ENCODE measurements at regions not wholly inside any gene's neighbourhood (a gene's known extent, or its start where the extent isn't known, plus 50 kb on each side); places are given as distances from the start of the nearest gene placed in this dataset.

DNA sequence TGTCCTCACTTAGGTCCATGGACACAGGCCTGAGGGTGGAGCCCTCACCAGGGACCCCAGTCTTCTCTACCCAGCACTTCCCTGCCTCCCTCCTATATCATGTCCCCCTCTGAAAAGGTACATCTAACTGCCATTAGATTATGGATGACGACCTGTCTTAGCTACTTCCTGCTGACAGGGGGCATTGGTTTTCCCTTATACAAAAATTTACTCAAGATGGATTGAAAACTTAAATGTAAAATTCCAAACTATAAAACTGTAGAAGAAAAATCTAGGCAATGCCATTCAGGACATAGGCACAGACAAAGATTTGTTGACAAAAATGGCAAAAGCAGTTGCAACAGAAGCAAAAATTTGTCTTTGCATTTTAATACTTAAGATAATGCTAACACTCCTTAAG, 623.2 kb upstream of the FAM174A start:
- Histone ChIP-seq H3K23ac (ENCODE audit: low read length) (no peak overlapping the region), H3K36me3 (ENCODE audit: control insufficient read depth in 1 of 2, insufficient read depth in 2 of 2, low read length in 2 of 2) (no peaks in the 10 kb centered on the region), H3K4me3 (ENCODE audit: low read depth, low read length) (no peak overlapping the region), H2BK12ac (ENCODE audit: low read length) (no peak overlapping the region), H2AFZ (ENCODE audit: insufficient read depth, low read length, poor library complexity) (no peak overlapping the region), H3K14ac (ENCODE audit: low read length) (no peak overlapping the region), H3K4me2 (ENCODE audit: low read length) (no peak overlapping the region), H4K12ac (ENCODE audit: low read depth, low read length) (no peak overlapping the region), H3K18ac (ENCODE audit: low read length) (no peak overlapping the region), H3K79me2 (ENCODE audit: control insufficient read depth, insufficient read depth, low read length, poor library complexity) (no peaks in the 10 kb centered on the region), H3K4me1 (ENCODE audit: control insufficient read depth in 1 of 2, insufficient read depth in 2 of 2, low read length in 2 of 2) (no peaks in the 10 kb centered on the region), H3K79me1 (ENCODE audit: low read length) (no peaks in the 10 kb centered on the region), H3K9me3 (ENCODE audit: insufficient read depth, low read depth, low read length) (no peaks in the 10 kb centered on the region), H4K8ac (ENCODE audit: low read depth, low read length) (no peak overlapping the region), H4K91ac (ENCODE audit: low read depth, low read length) (no peak overlapping the region), H3K9ac (ENCODE audit: low read length) (no peak overlapping the region), H2AK5ac (ENCODE audit: low read length) (no peak overlapping the region), H3K27me3 (ENCODE audit: insufficient read depth, low read length) (no peaks in the 10 kb centered on the region), H2BK5ac (ENCODE audit: low read depth, low read length, poor library complexity) (no peak overlapping the region), H3K4ac (ENCODE audit: low read depth, low read length) (no peak overlapping the region), H3K27ac (ENCODE audit: low read depth, low read length) (no peak overlapping the region), H2BK120ac (ENCODE audit: insufficient read depth, low read length, poor library complexity) (no peak overlapping the region)
- no CpG with 5 or more reads among the region's 1 CpG for WGBS (ENCODE audit: extremely low coverage, insufficient coverage, insufficient read length)
- DNase-seq = no peak

- Histone ChIP-seq H3K27ac (ENCODE audit: low read depth, low read length) (no peak overlapping the region), H3K4ac (ENCODE audit: low read depth, low read length) (no peak overlapping the region), H3K9me3 (ENCODE audit: insufficient read depth, low read depth, low read length) (no peaks in the 10 kb centered on the region), H3K36me3 (ENCODE audit: control insufficient read depth in 1 of 2, insufficient read depth in 2 of 2, low read length in 2 of 2) (no peaks in the 10 kb centered on the region), H4K12ac (ENCODE audit: low read depth, low read length) (no peak overlapping the region), H3K79me1 (ENCODE audit: low read length) (no peaks in the 10 kb centered on the region), H2AK5ac (ENCODE audit: low read length) (no peak overlapping the region), H2BK12ac (ENCODE audit: low read length) (no peak overlapping the region), H2BK5ac (ENCODE audit: low read depth, low read length, poor library complexity) (no peak overlapping the region), H3K9ac (ENCODE audit: low read length) (no peak overlapping the region), H3K14ac (ENCODE audit: low read length) (no peak overlapping the region), H2BK120ac (ENCODE audit: insufficient read depth, low read length, poor library complexity) (no peak overlapping the region), H3K18ac (ENCODE audit: low read length) (no peak overlapping the region), H3K79me2 (ENCODE audit: control insufficient read depth, insufficient read depth, low read length, poor library complexity) (no peaks in the 10 kb centered on the region), H3K27me3 (ENCODE audit: insufficient read depth, low read length) (no peaks in the 10 kb centered on the region), H3K4me1 (ENCODE audit: control insufficient read depth in 1 of 2, insufficient read depth in 2 of 2, low read length in 2 of 2) (no peaks in the 10 kb centered on the region), H4K8ac (ENCODE audit: low read depth, low read length) (no peak overlapping the region), H3K4me2 (ENCODE audit: low read length) (no peak overlapping the region), H2AFZ (ENCODE audit: insufficient read depth, low read length, poor library complexity) (no peak overlapping the region), H3K4me3 (ENCODE audit: low read depth, low read length) (no peak overlapping the region), H4K91ac (ENCODE audit: low read depth, low read length) (no peak overlapping the region), H3K23ac (ENCODE audit: low read length) (no peak overlapping the region)
- WGBS (ENCODE audit: extremely low coverage, insufficient coverage, insufficient read length) = no CpG with 5 or more reads among the region's 1 CpG
- DNase-seq = no peak
Measured at GRCh38 chr5:99906776-99907175, 628.4 kb upstream of the FAM174A start.

DNA sequence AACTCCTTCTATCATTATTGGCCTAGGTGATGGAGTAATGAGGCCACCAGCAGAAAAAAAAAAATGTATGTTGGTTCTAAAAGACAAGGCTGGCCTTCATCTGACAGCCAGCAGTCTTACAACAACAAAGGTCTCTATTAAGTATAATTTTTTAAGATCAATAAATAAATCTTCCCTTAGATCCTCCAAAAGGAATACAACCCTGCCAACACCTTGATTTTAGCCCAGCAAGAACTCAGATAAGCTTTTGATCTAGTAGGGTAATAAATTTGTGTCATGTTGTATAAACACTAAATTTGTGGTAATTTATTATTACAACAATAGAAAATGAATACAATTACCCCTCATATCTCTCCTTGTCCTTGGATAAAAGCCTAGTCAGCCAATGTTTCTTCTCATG, 633.2 kb upstream of the FAM174A start:
- no peak overlapping the region for H2AFZ ChIP-seq (ENCODE audit: insufficient read depth, low read length, poor library complexity)
- no peak overlapping the region for H3K27ac ChIP-seq (ENCODE audit: low read depth, low read length)
- no peaks in the 10 kb centered on the region for H3K36me3 ChIP-seq (ENCODE audit: control insufficient read depth in 1 of 2, insufficient read depth in 2 of 2, low read length in 2 of 2)
- no peak overlapping the region for H3K23ac ChIP-seq (ENCODE audit: low read length)
- H3K4me3 ChIP-seq (ENCODE audit: low read depth, low read length) = no peak overlapping the region
- no peak overlapping the region for H3K4me2 ChIP-seq (ENCODE audit: low read length)
- H2BK5ac ChIP-seq (ENCODE audit: low read depth, low read length, poor library complexity) = no peak overlapping the region
- no peaks in the 10 kb centered on the region for H3K79me2 ChIP-seq (ENCODE audit: control insufficient read depth, insufficient read depth, low read length, poor library complexity)
- no peak overlapping the region for H3K4ac ChIP-seq (ENCODE audit: low read depth, low read length)
- no peaks in the 10 kb centered on the region for H3K79me1 ChIP-seq (ENCODE audit: low read length)
- no peak overlapping the region for H2BK12ac ChIP-seq (ENCODE audit: low read length)
- no peak overlapping the region for H3K9ac ChIP-seq (ENCODE audit: low read length)
- no peak overlapping the region for H2AK5ac ChIP-seq (ENCODE audit: low read length)
- no peak for DNase-seq
- H2BK120ac ChIP-seq (ENCODE audit: insufficient read depth, low read length, poor library complexity) = no peak overlapping the region
- H3K4me1 ChIP-seq (ENCODE audit: control insufficient read depth in 1 of 2, insufficient read depth in 2 of 2, low read length in 2 of 2) = no peaks in the 10 kb centered on the region
- no peak overlapping the region for H3K14ac ChIP-seq (ENCODE audit: low read length)
- H3K18ac ChIP-seq (ENCODE audit: low read length) = no peak overlapping the region
- H4K12ac ChIP-seq (ENCODE audit: low read depth, low read length) = no peak overlapping the region
- H4K8ac ChIP-seq (ENCODE audit: low read depth, low read length) = no peak overlapping the region
- H3K27me3 ChIP-seq (ENCODE audit: insufficient read depth, low read length) = no peaks in the 10 kb centered on the region
- H4K91ac ChIP-seq (ENCODE audit: low read depth, low read length) = no peak overlapping the region
- no peaks in the 10 kb centered on the region for H3K9me3 ChIP-seq (ENCODE audit: insufficient read depth, low read depth, low read length)

- Histone ChIP-seq H2AK5ac (ENCODE audit: low read length) (no peak overlapping the region), H3K4ac (ENCODE audit: low read depth, low read length) (no peak overlapping the region), H2BK5ac (ENCODE audit: low read depth, low read length, poor library complexity) (no peak overlapping the region), H2AFZ (ENCODE audit: insufficient read depth, low read length, poor library complexity) (no peak overlapping the region), H3K18ac (ENCODE audit: low read length) (no peak overlapping the region), H4K8ac (ENCODE audit: low read depth, low read length) (no peak overlapping the region), H4K91ac (ENCODE audit: low read depth, low read length) (no peak overlapping the region), H3K9ac (ENCODE audit: low read length) (no peak overlapping the region), H3K14ac (ENCODE audit: low read length) (no peak overlapping the region), H3K9me3 (ENCODE audit: insufficient read depth, low read depth, low read length) (no peaks in the 10 kb centered on the region), H2BK120ac (ENCODE audit: insufficient read depth, low read length, poor library complexity) (no peak overlapping the region), H3K79me2 (ENCODE audit: control insufficient read depth, insufficient read depth, low read length, poor library complexity) (no peaks in the 10 kb centered on the region), H3K4me2 (ENCODE audit: low read length) (no peak overlapping the region), H3K79me1 (ENCODE audit: low read length) (no peaks in the 10 kb centered on the region), H3K4me1 (ENCODE audit: control insufficient read depth in 1 of 2, insufficient read depth in 2 of 2, low read length in 2 of 2) (no peaks in the 10 kb centered on the region), H2BK12ac (ENCODE audit: low read length) (no peak overlapping the region), H3K27ac (ENCODE audit: low read depth, low read length) (no peak overlapping the region), H3K4me3 (ENCODE audit: low read depth, low read length) (no peak overlapping the region), H3K27me3 (ENCODE audit: insufficient read depth, low read length) (no peaks in the 10 kb centered on the region), H3K23ac (ENCODE audit: low read length) (no peak overlapping the region), H3K36me3 (ENCODE audit: control insufficient read depth in 1 of 2, insufficient read depth in 2 of 2, low read length in 2 of 2) (no peaks in the 10 kb centered on the region), H4K12ac (ENCODE audit: low read depth, low read length) (no peak overlapping the region)
- DNase-seq = peak in 1 of 2 donors; percentile 21
- WGBS (ENCODE audit: extremely low coverage, insufficient coverage, insufficient read length) = no CpG with 5 or more reads among the region's 1 CpG
Measured at GRCh38 chr5:99900302-99900852, 634.8 kb upstream of the FAM174A start.
